WTC11 (cell line): ENCODE measurements at regions not wholly inside any gene's neighbourhood (a gene's known extent, or its start where the extent isn't known, plus 50 kb on each side); places are given as distances from the start of the nearest gene placed in this dataset.
"Not testable (repeated sequence)": the region's sequence is repeated elsewhere in the genome, so short reads cannot be mapped to it uniquely, and the experiment has no call there.

ENCODE experiments used
- ATAC-seq: fragments of 200-7000 bp; cut with Tn5 transposase; 2 replicates; pipeline ENCODE4 v1.10.0; 2021; ENCODE audit warnings: mild to moderate bottlenecking, moderate library complexity
- CTCF ChIA-PET: fragments of 300-600 bp; sonication (Branson Sonifier 250); formaldehyde crosslinking; loops from one replicate; lab custom pipeline; 2021; ENCODE audit warnings: antibody characterized with exemption; lab: Charles Lee
- POLR2A ChIA-PET: fragments of 350-600 bp; sonication (Branson Sonifier 250); formaldehyde crosslinking; loops from one replicate; lab custom pipeline; 2021; ENCODE audit warnings: antibody characterized with exemption; lab: Charles Lee
- DNase-seq: peaks from one replicate; pipeline ENCODE4 v3.0.0; 2021; ENCODE audit warnings: low spot score
- H3K27ac Mint-ChIP-seq: 2 replicates; pipeline ENCODE4 v1.8.0; 2021; ENCODE audit warnings: mixed read lengths
- H3K27me3 Mint-ChIP-seq: 2 replicates; pipeline ENCODE4 v1.8.0; 2021; ENCODE audit warnings: low read depth, mild to moderate bottlenecking, moderate library complexity, mixed read lengths
- H3K36me3 Mint-ChIP-seq: 2 replicates; pipeline ENCODE4 v1.8.0; 2021; ENCODE audit warnings: mixed read lengths
- H3K4me1 Mint-ChIP-seq: 2 replicates; pipeline ENCODE4 v1.8.0; 2022; ENCODE audit warnings: mixed read lengths
- H3K4me3 Mint-ChIP-seq: 2 replicates; pipeline ENCODE4 v1.8.0; 2021; ENCODE audit warnings: mild to moderate bottlenecking, moderate library complexity, mixed read lengths
- H3K9me3 Mint-ChIP-seq: 2 replicates; pipeline ENCODE4 v1.8.0; 2021; ENCODE audit warnings: mixed read lengths
- AFF4 ChIP-seq: sonication (generic); formaldehyde crosslinking; IDR thresholded peaks from 2 replicates; pipeline ENCODE4 v1.8.1; 2023; ENCODE audit warnings: mild to moderate bottlenecking, missing genetic modification reagents, borderline replicate concordance
- ATF6 ChIP-seq: sonication (generic); formaldehyde crosslinking; IDR thresholded peaks from 2 replicates; pipeline ENCODE4 v1.8.1; 2023; ENCODE audit warnings: mild to moderate bottlenecking, missing genetic modification reagents
- CDX4 ChIP-seq: fragments of 250-450 bp; sonication (Bioruptor Pico); IDR thresholded peaks from 2 replicates; pipeline ENCODE4 v1.9.0; 2021; ENCODE audit warnings: moderate library complexity, mild to moderate bottlenecking, inconsistent platforms, borderline replicate concordance
- E2F1 ChIP-seq: sonication (generic); formaldehyde crosslinking; IDR thresholded peaks from 2 replicates; pipeline ENCODE4 v1.8.0; 2022; ENCODE audit warnings: mild to moderate bottlenecking, missing genetic modification reagents
- FOXP4 ChIP-seq: sonication (generic); formaldehyde crosslinking; IDR thresholded peaks from 2 replicates; pipeline ENCODE4 v1.8.0; 2022; ENCODE audit warnings: mild to moderate bottlenecking, missing genetic modification reagents
- GABPB1 ChIP-seq: sonication (generic); formaldehyde crosslinking; IDR thresholded peaks from 2 replicates; pipeline ENCODE4 v1.8.1; 2023; ENCODE audit warnings: mild to moderate bottlenecking, missing genetic modification reagents
- IRF2 ChIP-seq: sonication (generic); formaldehyde crosslinking; IDR thresholded peaks from 2 replicates; pipeline ENCODE4 v1.8.0; 2022; ENCODE audit warnings: low read depth, missing genetic modification reagents, borderline replicate concordance
- MAX ChIP-seq: sonication (generic); formaldehyde crosslinking; IDR thresholded peaks from 2 replicates; pipeline ENCODE4 v1.8.0; 2022; ENCODE audit warnings: mild to moderate bottlenecking, missing genetic modification reagents
- SP1 ChIP-seq: sonication (generic); formaldehyde crosslinking; conservative IDR thresholded peaks from 2 replicates; pipeline ENCODE4 v1.8.1; 2022; ENCODE audit warnings: missing genetic modification reagents
- TCF7 ChIP-seq: sonication (generic); formaldehyde crosslinking; IDR thresholded peaks from 2 replicates; pipeline ENCODE4 v1.8.0; 2022; ENCODE audit warnings: mild to moderate bottlenecking, low read depth, missing genetic modification reagents, moderate library complexity
- ZNF281 ChIP-seq: sonication (generic); formaldehyde crosslinking; IDR thresholded peaks from 2 replicates; pipeline ENCODE4 v1.8.0; 2023; ENCODE audit warnings: mild to moderate bottlenecking, missing genetic modification reagents
- ZNF423 ChIP-seq: fragments of 250-450 bp; sonication (Bioruptor Pico); IDR thresholded peaks from 2 replicates; pipeline ENCODE4 v2.1.2; 2022; ENCODE audit warnings: mild to moderate bottlenecking, moderate library complexity
- ZNF512 ChIP-seq: sonication (generic); formaldehyde crosslinking; IDR thresholded peaks from 2 replicates; pipeline ENCODE4 v1.8.1; 2022; ENCODE audit warnings: missing genetic modification reagents, borderline replicate concordance

GRCh38 chr10:8677642-8678041, 623.2 kb downstream of the GATA3 start:
- ATAC-seq (no peak), DNase-seq (no peak)
- Mint-ChIP-seq H3K27ac (no peak overlapping the region), H3K4me1 (no peaks in the 10 kb centered on the region), H3K4me3 (no peak overlapping the region), H3K9me3 (peaks cover 4% of the 10 kb centered on the region), H3K27me3 (no peaks in the 10 kb centered on the region), H3K36me3 (no peaks in the 10 kb centered on the region)
- POLR2A ChIA-PET, result no interaction called here
- no peak for TF ChIP-seq MAX (CRISPR knock-in tag)
- CTCF ChIA-PET, result no interaction called here

- H3K27me3 Mint-ChIP-seq, ATAC-seq, H3K4me3 Mint-ChIP-seq, H3K4me1 Mint-ChIP-seq, POLR2A ChIA-PET, H3K36me3 Mint-ChIP-seq, H3K9me3 Mint-ChIP-seq, CTCF ChIA-PET, H3K27ac Mint-ChIP-seq, DNase-seq: not testable (repeated sequence)
Measured at GRCh38 chr10:8684916-8685315, 630.4 kb downstream of the GATA3 start.

GRCh38 chr10:8688881-8689280, 634.4 kb downstream of the GATA3 start:
- no peaks in the 10 kb centered on the region for H3K27me3 Mint-ChIP-seq
- H3K36me3 Mint-ChIP-seq, result no peaks in the 10 kb centered on the region
- ChIA-PET CTCF (no interaction called here), POLR2A (no interaction called here)
- H3K9me3 Mint-ChIP-seq, result peaks cover 11% of the 10 kb centered on the region
- peaks cover 4% of the 10 kb centered on the region for H3K4me1 Mint-ChIP-seq
- ATAC-seq (no peak), DNase-seq (no peak)
- H3K4me3 Mint-ChIP-seq, result no peak overlapping the region
- no peak for TF ChIP-seq TCF7
- no peak for TF ChIP-seq SP1
- TF ChIP-seq AFF4 (CRISPR knock-in tag), result no peak
- TF ChIP-seq FOXP4 (CRISPR knock-in tag), result no peak
- no peak for TF ChIP-seq ZNF512 (CRISPR knock-in tag)
- no peak for TF ChIP-seq ZNF423 (CRISPR knock-in tag)
- TF ChIP-seq ZNF281, result no peak
- TF ChIP-seq CDX4, result no peak
- TF ChIP-seq IRF2 (CRISPR knock-in tag), result no peak
- no peak for TF ChIP-seq ATF6 (CRISPR knock-in tag)
- TF ChIP-seq GABPB1 (CRISPR knock-in tag), result no peak
- no peak for TF ChIP-seq E2F1 (CRISPR knock-in tag)
- no peak overlapping the region for H3K27ac Mint-ChIP-seq
